Ovary (tissue), 3 donors: ENCODE measurements at regions not wholly inside any gene's neighbourhood (a gene's known extent, or its start where the extent isn't known, plus 50 kb on each side); places are given as distances from the start of the nearest gene placed in this dataset.

Source experiments
- EP300 ChIP-seq: sonication (generic); formaldehyde crosslinking; IDR thresholded peaks from one replicate; pipeline ENCODE4 v1.6.1; 2017; ENCODE audit warnings: antibody characterized with exemption
- POLR2A ChIP-seq: fragments of 450-650 bp; IDR thresholded peaks from one replicate; pipeline ENCODE4 v1.6.1; 2017; ENCODE audit warnings: antibody characterized with exemption, mild to moderate bottlenecking, moderate library complexity
- TF ChIP-seq, protein P1 (sequence below), 3 donors: fragments of 450-650 bp in 2 of 3; fragments of 200-600 bp in 1 of 3; IDR thresholded peaks; one replicate each; pipeline versions ENCODE4 v1.5.1 to v1.8.0; 2016 to 2022; ENCODE audit warnings: antibody characterized with exemption in 3 of 3, mild to moderate bottlenecking in 1 of 3
- donor health status: DM: no; HTN: no; CAD: no.

DNA sequence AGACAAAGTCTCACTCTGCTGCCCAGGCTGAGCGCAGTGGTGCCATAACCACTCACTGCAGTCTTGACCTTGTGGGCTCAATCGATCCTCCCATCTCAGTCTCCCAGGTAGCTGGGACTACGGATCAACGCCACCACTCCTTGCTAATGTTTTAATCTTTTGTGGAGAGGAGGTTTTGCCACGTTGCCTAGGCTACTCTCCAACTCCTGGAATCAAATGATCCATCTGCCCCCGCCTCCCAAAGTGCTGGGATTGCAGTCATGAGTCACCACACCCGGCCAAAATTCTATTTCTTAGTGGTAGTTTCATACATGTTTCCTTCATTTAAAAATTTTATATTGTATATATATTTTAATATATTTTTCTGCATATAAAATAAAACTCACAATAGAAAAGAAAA, 125.8 kb upstream of the CLNK start:
- no peak for TF ChIP-seq EP300
- TF ChIP-seq, protein P1, sequence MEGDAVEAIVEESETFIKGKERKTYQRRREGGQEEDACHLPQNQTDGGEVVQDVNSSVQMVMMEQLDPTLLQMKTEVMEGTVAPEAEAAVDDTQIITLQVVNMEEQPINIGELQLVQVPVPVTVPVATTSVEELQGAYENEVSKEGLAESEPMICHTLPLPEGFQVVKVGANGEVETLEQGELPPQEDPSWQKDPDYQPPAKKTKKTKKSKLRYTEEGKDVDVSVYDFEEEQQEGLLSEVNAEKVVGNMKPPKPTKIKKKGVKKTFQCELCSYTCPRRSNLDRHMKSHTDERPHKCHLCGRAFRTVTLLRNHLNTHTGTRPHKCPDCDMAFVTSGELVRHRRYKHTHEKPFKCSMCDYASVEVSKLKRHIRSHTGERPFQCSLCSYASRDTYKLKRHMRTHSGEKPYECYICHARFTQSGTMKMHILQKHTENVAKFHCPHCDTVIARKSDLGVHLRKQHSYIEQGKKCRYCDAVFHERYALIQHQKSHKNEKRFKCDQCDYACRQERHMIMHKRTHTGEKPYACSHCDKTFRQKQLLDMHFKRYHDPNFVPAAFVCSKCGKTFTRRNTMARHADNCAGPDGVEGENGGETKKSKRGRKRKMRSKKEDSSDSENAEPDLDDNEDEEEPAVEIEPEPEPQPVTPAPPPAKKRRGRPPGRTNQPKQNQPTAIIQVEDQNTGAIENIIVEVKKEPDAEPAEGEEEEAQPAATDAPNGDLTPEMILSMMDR (IDR thresholded peaks at IDR 0.05) = no peak
- TF ChIP-seq POLR2A = no peak
